ENCODE measurements at regions not wholly inside any gene's neighbourhood (a gene's known extent, or its start where the extent isn't known, plus 50 kb on each side); places are given as distances from the start of the nearest gene placed in this dataset.
"Not testable (repeated sequence)": the region's sequence is repeated elsewhere in the genome, so short reads cannot be mapped to it uniquely, and the experiment has no call there.

DNA sequence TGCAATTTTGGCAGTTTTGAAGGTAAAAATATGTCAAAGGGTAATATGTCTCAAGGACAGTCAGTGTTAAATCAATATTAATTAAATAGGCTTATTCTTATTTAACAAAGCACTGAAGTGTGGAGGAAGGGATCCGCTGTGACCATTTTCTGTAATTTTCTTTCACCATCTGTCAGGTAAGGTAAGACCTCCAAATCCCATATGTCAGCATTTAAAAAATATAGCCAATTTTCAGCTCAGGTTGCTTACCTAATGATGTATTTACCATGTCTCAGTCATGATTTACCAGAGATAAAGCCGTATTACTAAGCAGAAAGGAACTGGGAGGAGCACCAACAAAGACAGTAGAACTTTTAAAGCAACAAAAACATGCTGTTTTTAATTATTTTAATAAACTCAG is 683.9 kb downstream of the CCSER2 start:
- DNase-seq (ENCODE audit: low read depth), result no peak

GRCh38 chr10:85026878-85027467 is 698.6 kb downstream of the CCSER2 start:
- DNase-seq (ENCODE audit: low read depth), result no peak

- no peak for DNase-seq (ENCODE audit: low read depth)
These were observed 704.6 kb downstream of the CCSER2 start for GRCh38 chr10:85032981-85033380.

- no peak for DNase-seq (ENCODE audit: low read depth)
These were observed 708.3 kb downstream of the CCSER2 start for GRCh38 chr10:85036661-85037060.

DNA sequence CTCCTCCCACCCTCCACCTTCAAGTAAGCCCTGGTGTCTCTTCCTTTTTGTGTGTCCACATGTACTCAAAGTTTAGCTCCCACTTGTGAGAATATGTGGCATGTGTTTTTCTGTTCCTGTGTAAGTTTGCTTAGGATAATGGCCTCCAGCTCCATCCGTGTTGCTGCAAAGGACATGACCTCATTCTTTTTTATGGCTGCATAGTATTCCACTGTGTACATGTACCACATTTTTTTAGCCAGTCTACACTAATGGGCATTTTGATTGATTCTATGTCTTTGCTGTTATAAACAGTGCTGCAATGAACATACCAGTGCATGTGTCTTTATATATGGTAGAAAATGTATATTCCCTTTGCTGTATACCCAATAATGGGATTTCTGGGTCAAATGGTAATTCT is 710.9 kb downstream of the CCSER2 start:
- no peak for DNase-seq (ENCODE audit: low read depth)

- DNase-seq (ENCODE audit: low read depth), result no peak
These were observed 714.8 kb downstream of the CCSER2 start for GRCh38 chr10:85043207-85043606.

DNA sequence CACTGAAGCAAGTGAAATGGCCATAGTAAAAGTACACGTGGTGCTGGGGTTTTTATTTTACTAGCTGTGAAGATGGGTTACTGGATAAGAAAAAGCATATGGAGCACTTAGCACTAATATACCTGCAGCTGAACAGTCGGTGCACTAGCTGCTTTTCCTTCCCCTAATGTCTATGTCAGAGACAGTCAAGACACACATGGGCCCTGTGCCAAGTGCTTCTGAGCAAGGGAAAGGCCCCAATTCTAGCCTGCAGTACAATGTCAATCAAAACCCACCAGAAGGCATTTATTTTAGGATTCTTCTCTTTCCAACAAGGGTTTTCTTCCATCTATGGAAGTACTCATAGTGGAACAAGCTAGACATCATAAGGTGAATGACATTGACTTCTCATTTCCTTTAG is 716.7 kb downstream of the CCSER2 start:
- no peak for DNase-seq (ENCODE audit: low read depth)

DNA sequence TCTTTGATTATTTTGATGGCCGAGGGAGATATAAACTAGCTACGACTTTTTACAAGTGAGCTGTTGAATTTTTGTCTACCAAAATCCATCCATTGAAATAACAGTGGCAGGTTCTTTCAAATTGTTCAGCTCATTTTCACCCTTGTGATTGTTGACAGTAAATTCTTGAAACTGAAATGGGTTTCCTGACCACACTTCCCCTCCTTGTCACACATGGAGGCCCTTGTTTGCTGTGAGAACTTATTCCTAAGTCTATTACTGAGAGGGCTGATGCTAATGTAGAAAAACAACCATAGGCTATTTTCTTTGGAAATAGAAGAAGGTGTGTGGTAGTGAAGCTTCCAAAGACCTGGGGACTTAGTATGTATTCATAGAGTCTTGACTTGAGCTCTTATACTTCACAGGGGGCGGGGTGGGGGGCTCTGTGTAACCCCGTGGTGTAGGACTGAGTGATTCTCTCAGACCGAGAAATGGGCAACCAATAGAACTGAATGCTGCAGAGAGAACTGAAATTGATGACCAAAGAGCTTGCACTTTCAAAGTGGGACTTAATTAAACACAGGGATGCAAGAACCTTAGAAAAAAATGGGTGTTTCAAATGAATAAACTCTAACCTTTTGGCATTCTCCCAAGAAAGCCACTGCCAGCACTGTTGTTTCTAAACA is 718.9 kb downstream of the CCSER2 start:
- DNase-seq (ENCODE audit: low read depth), result no peak

DNA sequence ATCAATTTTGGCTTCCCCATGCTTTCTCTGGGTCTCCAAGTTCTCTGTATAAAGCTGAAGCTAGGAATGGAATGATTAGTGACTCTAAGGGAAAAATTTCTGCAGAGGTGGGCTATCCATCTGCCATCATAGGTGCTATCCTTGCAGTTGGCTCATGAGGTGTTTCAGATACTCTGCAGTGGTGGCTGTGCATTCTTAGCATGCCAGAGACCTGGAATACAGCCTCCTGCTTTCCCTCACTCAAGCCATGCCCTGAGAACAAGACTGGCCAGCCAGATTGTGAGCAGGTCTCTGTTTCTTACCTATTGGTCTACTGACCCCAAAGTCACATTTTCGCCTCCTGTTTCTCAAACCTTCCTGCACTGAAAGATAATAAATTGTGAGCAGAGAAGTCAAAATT is 719.6 kb downstream of the CCSER2 start:
- DNase-seq (ENCODE audit: low read depth), result no peak

GRCh38 chr10:85048644-85049043 is 720.3 kb downstream of the CCSER2 start:
- no peak for DNase-seq (ENCODE audit: low read depth)

DNA sequence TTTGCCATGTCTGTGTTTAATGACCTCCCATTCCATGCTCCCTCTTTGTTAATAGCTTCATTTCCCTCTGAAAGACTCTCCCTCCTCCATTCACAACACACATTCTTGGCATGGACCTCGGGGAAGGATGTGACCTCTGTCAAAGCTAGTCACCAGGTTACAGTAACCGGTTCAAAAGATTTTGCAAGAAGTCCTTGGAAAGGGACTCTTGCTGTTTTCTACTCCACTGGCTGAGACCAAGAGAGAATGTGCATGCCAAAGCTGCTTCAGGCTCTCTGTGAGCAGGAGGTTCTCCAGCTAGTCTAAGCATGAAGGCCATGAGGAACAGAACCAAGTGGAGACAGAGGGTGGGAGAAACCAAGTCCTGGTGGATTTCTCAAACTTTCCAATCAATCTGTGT is 732.6 kb downstream of the CCSER2 start:
- DNase-seq (ENCODE audit: low read depth), result no peak

DNA sequence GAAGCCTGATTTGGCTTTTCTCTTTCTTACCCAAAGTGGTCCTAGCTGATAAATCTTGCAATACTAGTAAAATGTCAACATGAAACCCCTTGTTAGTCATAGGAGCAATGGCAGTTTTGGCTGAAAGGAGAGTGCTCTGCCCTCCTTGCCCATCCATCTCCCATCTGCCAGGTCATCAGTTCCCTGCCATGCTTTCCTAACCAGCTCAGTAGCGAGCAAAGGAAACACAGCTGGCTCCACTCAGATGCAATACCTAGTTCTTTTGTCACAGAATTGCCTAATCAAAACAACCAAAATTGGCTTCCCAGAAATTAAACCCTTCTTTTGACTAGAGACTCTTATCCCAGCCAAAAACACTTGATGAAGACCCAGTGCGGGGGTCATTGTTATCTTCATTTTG is 733.0 kb downstream of the CCSER2 start:
- no peak for DNase-seq (ENCODE audit: low read depth)

DNA sequence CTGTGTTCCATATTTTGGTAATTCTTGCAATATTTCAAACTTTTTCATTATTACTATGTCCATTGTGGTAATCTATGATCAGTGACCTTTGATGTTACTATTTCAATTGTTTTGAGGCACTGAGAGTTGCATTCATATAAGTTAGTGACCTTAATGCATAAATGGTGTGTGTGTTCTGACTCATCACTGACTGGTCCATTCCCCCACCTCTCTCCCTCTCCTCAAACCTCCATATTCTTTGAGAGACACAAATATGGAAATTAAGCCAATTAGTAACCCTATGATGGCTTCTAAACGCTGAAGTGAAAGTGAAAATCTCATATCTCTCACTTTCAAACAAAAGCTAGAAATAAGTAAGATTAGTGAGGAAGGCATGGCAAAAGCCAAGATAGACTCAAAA is 739.6 kb downstream of the CCSER2 start:
- no peak for DNase-seq (ENCODE audit: low read depth)

DNA sequence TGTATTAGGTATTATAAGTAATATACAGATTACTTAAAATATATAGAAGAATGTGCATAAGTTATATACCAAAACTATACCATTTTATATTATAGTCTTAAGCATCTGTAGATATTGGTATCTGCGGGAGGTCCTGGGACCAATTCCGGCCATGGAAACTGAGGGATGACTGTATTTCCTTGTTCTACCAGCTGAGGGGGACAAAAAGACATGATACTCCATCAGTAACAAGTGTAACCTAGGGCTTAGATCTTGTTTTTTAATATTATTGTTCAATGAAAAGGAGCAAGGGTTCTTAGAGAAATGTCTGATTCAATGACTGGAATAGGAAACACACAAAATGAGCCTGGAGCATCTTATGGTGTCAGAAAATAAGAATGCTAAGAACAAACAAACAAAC is 752.5 kb downstream of the CCSER2 start:
- DNase-seq (ENCODE audit: low read depth), result no peak

DNA sequence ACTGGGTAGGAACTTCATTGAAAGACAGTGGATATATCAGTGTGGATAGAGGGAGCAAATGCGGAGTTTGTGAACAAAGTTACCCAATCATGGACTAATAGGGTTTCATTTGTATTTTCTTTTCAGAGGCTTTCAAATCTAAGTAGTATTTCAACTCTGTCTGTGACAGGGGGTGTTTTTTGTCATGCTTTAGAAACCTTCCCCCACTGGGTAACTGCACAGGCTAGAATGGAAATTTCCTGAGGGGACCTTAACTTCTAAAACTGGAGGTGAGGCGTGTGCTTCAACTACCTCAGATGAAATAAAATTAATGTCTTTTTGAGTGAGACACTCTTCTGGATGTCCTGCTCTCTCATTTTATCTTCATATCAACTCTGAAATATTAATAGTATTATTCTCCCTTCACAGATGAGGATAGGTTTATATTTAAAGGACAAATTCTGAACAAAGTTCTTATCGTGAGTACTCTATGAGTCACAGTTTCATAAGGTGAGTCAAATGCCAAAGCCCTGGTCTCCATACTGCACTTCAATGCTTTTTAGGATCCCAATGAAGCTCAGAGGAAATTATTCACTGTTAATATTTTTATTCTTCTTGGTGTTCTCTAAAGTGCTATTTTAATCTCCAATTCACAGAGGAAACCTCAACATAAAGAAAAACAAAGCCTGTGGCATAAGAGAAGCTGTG is 770.6 kb downstream of the CCSER2 start:
- DNase-seq (ENCODE audit: low read depth), result no peak

- DNase-seq (ENCODE audit: low read depth), result no peak
These were observed 772.1 kb downstream of the CCSER2 start for GRCh38 chr10:85100495-85100894.

GRCh38 chr10:85105614-85106255 is 777.3 kb downstream of the CCSER2 start:
- no peak for DNase-seq (ENCODE audit: low read depth)

DNA sequence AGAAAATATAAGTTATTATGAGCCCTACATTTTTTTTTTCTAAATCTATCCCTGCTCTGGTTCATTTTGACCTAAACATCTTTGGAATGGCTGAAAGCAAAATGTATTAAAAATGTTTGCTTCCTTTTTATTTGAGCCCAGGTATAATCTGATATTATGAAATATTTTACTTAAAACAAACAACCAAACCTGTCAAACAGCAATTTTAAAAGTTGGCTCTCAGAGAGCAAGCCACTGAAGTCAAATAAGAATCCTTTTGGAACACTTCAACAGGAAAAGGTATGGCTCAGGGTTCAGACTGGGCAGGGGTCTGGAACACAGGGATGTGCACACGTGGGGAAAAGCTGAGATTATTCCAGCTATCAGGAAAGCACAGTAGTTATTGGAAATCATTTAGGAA is 782.9 kb downstream of the CCSER2 start:
- no peak for DNase-seq (ENCODE audit: low read depth)

DNA sequence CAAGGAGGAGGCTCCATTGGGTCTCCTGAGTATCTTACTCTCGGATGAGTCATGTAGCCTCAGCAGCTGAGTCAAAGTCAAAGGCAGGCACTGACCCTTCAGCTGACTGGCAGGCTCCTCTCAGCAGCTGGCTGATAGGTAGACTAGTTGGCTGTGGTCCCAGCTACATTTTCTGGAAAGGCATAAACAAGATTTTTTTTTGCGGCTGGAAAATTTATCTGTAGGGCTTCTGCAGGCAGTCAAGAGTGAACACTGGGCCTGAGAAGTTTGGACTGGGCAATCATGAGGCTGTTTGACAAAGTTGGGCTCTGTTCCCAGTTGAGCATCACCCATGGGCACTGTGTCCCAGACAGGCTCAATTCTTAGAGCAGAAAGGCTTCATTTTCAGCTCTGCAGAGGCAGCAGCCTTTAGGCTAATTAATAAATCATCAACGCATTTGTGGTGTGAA is 796.2 kb downstream of the CCSER2 start:
- DNase-seq (ENCODE audit: low read depth), result no peak

DNA sequence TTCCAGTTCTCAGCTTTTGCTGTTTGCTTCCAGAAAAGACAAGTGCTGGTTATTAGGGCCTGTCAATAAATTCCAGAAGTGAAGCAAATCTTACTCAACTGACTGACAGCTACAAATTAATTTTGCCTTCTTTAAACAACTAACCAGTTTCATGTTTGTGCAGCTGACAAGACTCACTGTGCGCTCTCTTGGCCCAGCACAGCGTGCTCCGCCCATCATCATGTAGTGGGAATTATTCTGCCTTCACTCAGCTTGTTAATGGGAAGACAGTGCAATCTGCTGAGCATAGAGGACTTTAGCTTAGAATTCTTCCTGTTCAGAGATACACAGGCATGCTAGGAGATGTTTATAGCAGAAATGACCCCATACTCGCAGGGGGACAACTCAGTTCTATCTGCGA is 808.9 kb downstream of the CCSER2 start:
- DNase-seq (ENCODE audit: low read depth), result no peak

DNA sequence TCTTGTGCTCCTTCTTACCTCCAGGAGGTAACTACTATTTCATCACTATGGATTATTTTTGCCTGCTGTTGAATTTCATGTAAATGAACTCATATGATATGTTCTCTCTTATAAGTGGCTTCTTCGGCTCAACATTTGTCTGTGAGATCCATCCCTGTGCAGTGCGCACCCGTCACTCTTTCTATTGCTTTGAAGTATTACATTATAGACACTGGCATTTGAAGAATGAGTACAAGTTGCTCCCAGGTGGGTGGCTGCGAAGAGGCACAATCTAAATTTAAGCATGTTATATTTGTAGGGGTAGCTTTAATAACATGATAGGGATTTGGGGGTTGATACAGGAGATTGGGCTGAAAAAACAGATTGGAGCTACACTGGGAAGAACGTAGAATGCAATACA is 809.7 kb downstream of the CCSER2 start:
- DNase-seq (ENCODE audit: low read depth), result no peak

- DNase-seq (ENCODE audit: low read depth), result no peak
These were observed 810.7 kb downstream of the CCSER2 start for GRCh38 chr10:85139124-85139523.

- DNase-seq (ENCODE audit: low read depth), result not testable (repeated sequence)
These were observed 813.1 kb downstream of the CCSER2 start for GRCh38 chr10:85141520-85141919.
